HepG2 (cell line): ENCODE measurements at regions not wholly inside any gene's neighbourhood (a gene's known extent, or its start where the extent isn't known, plus 50 kb on each side); places are given as distances from the start of the nearest gene placed in this dataset.

Source experiments
- CBX1 ChIP-seq: IDR thresholded peaks from one replicate; pipeline ENCODE4 v1.6.1; 2016; ENCODE audit warnings: antibody characterized with exemption, low read depth
- KDM1A ChIP-seq: IDR thresholded peaks from 2 replicates; pipeline ENCODE4 v1.6.1; 2016; ENCODE audit warnings: missing compliant biosample characterization
- PCBP2 ChIP-seq: fragments of 200-400 bp; formaldehyde crosslinking; optimal IDR thresholded peaks from 2 replicates; pipeline ENCODE3; 2018; ENCODE audit warnings: low read length, low read depth; ENCODE audit not compliant: poor library complexity, severe bottlenecking
- PTBP1 ChIP-seq: fragments of 200-400 bp; formaldehyde crosslinking; IDR thresholded peaks from 2 replicates; pipeline ENCODE4 v1.6.1; 2018; ENCODE audit warnings: low read length, low read depth; ENCODE audit not compliant: poor library complexity, severe bottlenecking
- RFXAP ChIP-seq: sonication (generic); formaldehyde crosslinking; IDR thresholded peaks from 2 replicates; pipeline ENCODE4 v1.4.0; 2020; ENCODE audit warnings: missing genetic modification reagents, borderline replicate concordance
- TBX2 ChIP-seq: sonication (generic); formaldehyde crosslinking; IDR thresholded peaks from 2 replicates; pipeline ENCODE4 v1.5.0; 2020; ENCODE audit warnings: missing genetic modification reagents, mild to moderate bottlenecking, borderline replicate concordance
- ZFX ChIP-seq: sonication (generic); formaldehyde crosslinking; IDR thresholded peaks from 2 replicates; pipeline ENCODE4 v1.4.0; 2020; ENCODE audit warnings: mild to moderate bottlenecking, low read depth, missing genetic modification reagents, moderate library complexity
- ZNF280B ChIP-seq: sonication (generic); formaldehyde crosslinking; IDR thresholded peaks from 2 replicates; pipeline ENCODE4 v1.5.0; 2020; ENCODE audit warnings: missing genetic modification reagents, mild to moderate bottlenecking, borderline replicate concordance
- ZNF788 ChIP-seq: sonication (generic); formaldehyde crosslinking; IDR thresholded peaks from 2 replicates; pipeline ENCODE4 v1.5.0; 2020; ENCODE audit warnings: mild to moderate bottlenecking, missing genetic modification reagents, borderline replicate concordance
- TF ChIP-seq, protein P1 (sequence below): sonication (generic); formaldehyde crosslinking; conservative IDR thresholded peaks from 2 replicates; pipeline ENCODE4 v1.4.0; 2020; ENCODE audit warnings: missing genetic modification reagents

DNA sequence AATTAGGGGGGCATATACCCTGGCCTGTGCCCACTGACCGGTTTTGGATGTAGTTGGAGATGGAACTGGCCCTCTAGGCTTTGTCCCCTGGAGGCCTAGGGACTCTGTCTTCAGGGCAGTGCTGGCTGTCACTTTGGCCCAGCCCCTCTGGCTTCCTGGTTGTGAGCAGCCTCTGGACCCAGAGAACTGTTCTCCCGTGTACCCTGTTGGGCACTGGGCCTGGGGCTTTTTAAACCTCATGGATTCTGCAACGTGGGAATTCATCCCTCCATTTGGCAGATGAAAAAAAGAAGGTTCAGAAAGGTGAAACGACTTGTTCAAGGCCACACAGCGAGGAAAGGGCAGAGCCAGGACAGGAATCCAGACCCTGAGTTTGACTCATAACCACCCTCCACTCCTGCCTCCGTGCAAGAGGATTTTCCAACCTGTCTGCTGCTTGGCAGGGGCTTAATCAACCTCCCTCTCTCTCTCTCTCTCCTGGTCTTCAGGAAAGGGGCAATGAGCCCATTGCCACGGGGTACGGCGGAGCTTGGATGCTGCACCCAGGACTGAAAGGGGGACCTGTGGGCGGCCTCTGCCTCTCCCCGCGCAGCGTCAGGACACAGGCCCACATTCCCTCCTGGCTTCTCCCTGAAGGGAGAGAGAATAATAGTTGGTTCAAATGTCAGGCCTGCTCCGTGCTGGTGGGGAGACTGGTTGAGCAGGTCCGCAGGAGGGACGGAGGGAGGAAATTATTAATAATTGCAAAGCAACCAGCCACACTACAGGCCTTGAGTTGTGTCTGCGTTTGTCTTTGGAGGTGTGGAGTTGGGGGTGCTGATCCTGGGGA lies 56.0 kb downstream of the CEBPB start (continued):
- TF ChIP-seq RFXAP (no peak), PCBP2 (no peak), TBX2 (CRISPR knock-in tag) (peak; percentile 3; the same call in 1 of the 2 replicates), ZFX (CRISPR knock-in tag) (peak; percentile 55), ZNF280B (peak; percentile 55; the same call in 1 of the 2 replicates), CBX1 (peak; percentile 14), PTBP1 (no peak), ZNF788 (CRISPR knock-in tag) (peak; percentile 44; the same call in 1 of the 2 replicates), KDM1A (CRISPR knock-in tag) (0 out of 2 replicates have a peak, but pooled peaks have one; percentile 77)
- TF ChIP-seq, protein P1, sequence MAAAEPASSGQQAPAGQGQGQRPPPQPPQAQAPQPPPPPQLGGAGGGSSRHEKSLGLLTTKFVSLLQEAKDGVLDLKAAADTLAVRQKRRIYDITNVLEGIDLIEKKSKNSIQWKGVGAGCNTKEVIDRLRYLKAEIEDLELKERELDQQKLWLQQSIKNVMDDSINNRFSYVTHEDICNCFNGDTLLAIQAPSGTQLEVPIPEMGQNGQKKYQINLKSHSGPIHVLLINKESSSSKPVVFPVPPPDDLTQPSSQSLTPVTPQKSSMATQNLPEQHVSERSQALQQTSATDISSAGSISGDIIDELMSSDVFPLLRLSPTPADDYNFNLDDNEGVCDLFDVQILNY (CRISPR knock-in tag) = no peak
